ENCODE measurements at regions not wholly inside any gene's neighbourhood (a gene's known extent, or its start where the extent isn't known, plus 50 kb on each side); places are given as distances from the start of the nearest gene placed in this dataset.

DNA sequence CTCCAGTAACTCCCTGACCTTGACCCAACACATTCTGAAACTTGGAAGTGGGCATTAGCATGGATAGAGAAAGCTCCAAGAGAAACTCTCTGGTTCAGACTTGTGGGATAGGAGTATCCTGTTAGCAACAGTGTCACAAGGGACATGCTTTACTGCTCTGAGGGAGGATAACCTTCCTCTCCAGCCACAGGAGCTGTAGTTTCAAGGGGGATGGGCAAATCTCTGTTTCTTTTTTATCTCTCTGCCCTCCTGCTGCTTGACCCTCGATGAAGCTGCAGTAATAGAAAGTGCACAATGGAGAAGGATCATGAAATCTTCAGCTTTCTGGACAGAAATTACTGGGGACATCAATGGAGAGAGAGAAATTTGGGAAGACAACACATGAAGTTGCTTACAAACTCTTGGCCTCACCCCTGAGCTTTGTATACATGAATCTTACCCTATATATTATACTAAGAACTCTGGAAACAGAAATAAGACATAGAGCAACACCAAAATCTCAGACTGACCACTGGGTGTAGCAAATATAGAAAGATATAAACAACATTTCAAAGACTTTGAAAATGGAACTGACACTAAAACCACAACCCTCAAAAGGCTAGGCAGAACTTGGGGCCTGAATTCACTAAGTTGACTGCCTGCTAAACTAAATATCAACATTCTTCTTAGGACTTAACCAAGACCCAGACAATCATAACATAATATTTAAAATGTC lies 471.0 kb upstream of the MEF2C start:
- H3K27ac Mint-ChIP-seq, result no peak overlapping the region
- H3K36me3 Mint-ChIP-seq (ENCODE audit: low read depth), result no peaks in the 10 kb centered on the region
- no peak for DNase-seq
- no peaks in the 10 kb centered on the region for H3K4me1 Mint-ChIP-seq
- H3K4me3 Mint-ChIP-seq, result no peak overlapping the region
- no peaks in the 10 kb centered on the region for H3K27me3 Mint-ChIP-seq
- intact Hi-C loops (cut with micrococcal nuclease), result no loop called here
- no peaks in the 10 kb centered on the region for H3K9me3 Mint-ChIP-seq

- no peaks in the 10 kb centered on the region for H3K9me3 Mint-ChIP-seq
- no peak overlapping the region for H3K4me3 Mint-ChIP-seq
- H3K36me3 Mint-ChIP-seq (ENCODE audit: low read depth), result no peaks in the 10 kb centered on the region
- intact Hi-C loops (cut with micrococcal nuclease), result no loop called here
- no peaks in the 10 kb centered on the region for H3K4me1 Mint-ChIP-seq
- no peak overlapping the region for H3K27ac Mint-ChIP-seq
- H3K27me3 Mint-ChIP-seq, result no peaks in the 10 kb centered on the region
- DNase-seq, result no peak
Observed at GRCh38 chr5:89351975-89352374, 469.0 kb upstream of the MEF2C start.

GRCh38 chr5:89351222-89351621 lies 468.2 kb upstream of the MEF2C start:
- H3K9me3 Mint-ChIP-seq, result no peaks in the 10 kb centered on the region
- no peak overlapping the region for H3K4me3 Mint-ChIP-seq
- H3K4me1 Mint-ChIP-seq, result no peaks in the 10 kb centered on the region
- no peaks in the 10 kb centered on the region for H3K27me3 Mint-ChIP-seq
- H3K36me3 Mint-ChIP-seq (ENCODE audit: low read depth), result no peaks in the 10 kb centered on the region
- intact Hi-C loops (cut with micrococcal nuclease), result no loop called here
- no peak for DNase-seq
- no peak overlapping the region for H3K27ac Mint-ChIP-seq

- Mint-ChIP-seq H3K27me3 (no peaks in the 10 kb centered on the region), H3K4me3 (no peak overlapping the region), H3K4me1 (no peaks in the 10 kb centered on the region), H3K27ac (no peak overlapping the region), H3K36me3 (ENCODE audit: low read depth) (no peaks in the 10 kb centered on the region), H3K9me3 (no peaks in the 10 kb centered on the region)
- no peak for DNase-seq
- intact Hi-C loops (cut with micrococcal nuclease), result no loop called here
Observed at GRCh38 chr5:89350684-89351083, 467.7 kb upstream of the MEF2C start.

- Mint-ChIP-seq H3K4me3 (no peak overlapping the region), H3K27ac (no peak overlapping the region), H3K36me3 (ENCODE audit: low read depth) (no peaks in the 10 kb centered on the region), H3K27me3 (no peaks in the 10 kb centered on the region), H3K4me1 (no peaks in the 10 kb centered on the region), H3K9me3 (no peaks in the 10 kb centered on the region)
- intact Hi-C loops (cut with micrococcal nuclease), result no loop called here
- no peak for DNase-seq
Observed at GRCh38 chr5:89349246-89349980, 466.4 kb upstream of the MEF2C start.

DNA sequence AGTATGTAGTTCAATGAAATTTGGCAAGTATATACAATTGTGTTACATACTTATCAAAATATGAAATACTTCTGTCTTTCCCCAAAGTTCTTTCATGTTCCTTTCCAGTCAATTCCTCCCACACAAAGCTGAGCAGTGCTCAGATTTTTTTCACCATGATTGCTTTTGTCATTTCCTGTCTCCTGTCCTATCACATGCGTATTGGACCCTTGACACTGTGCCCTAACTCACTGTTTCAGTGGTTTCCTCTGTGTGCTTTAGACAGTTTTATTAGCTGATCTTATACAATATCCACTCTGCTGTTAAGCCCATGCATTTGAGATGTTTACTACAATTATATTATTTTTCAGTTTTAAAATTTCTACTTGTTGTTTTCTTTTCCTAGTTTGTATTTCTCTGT lies 463.6 kb upstream of the MEF2C start:
- intact Hi-C loops (cut with micrococcal nuclease), result no loop called here
- Mint-ChIP-seq H3K27me3 (no peaks in the 10 kb centered on the region), H3K9me3 (no peaks in the 10 kb centered on the region), H3K4me1 (no peaks in the 10 kb centered on the region), H3K27ac (no peak overlapping the region), H3K4me3 (no peak overlapping the region), H3K36me3 (ENCODE audit: low read depth) (no peaks in the 10 kb centered on the region)
- no peak for DNase-seq

DNA sequence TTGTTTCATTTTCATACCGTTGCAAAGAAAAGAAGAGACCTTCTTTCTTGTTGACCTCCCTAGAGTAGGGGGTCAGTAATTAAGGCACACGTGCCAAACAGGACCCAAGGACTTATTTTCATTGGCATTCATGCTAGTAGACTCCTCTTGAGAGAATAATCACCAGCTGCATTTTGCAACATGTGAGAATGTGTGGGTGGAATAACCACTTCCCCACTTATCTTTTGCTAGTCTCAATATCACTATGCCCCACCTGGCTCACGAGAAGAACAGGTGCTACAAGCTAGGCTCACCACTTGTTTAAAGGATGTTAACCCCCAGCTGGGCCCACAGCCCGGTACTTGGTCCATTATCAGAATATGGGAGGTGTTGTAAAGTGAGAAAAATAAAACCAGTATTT lies 460.7 kb upstream of the MEF2C start:
- Mint-ChIP-seq H3K4me1 (no peaks in the 10 kb centered on the region), H3K27ac (no peak overlapping the region), H3K27me3 (no peaks in the 10 kb centered on the region), H3K4me3 (no peak overlapping the region), H3K36me3 (ENCODE audit: low read depth) (no peaks in the 10 kb centered on the region), H3K9me3 (no peaks in the 10 kb centered on the region)
- no peak for DNase-seq
- intact Hi-C loops (cut with micrococcal nuclease), result no loop called here

- Mint-ChIP-seq H3K27me3 (no peaks in the 10 kb centered on the region), H3K4me3 (no peak overlapping the region), H3K9me3 (no peaks in the 10 kb centered on the region), H3K36me3 (ENCODE audit: low read depth) (no peaks in the 10 kb centered on the region), H3K27ac (no peak overlapping the region), H3K4me1 (no peaks in the 10 kb centered on the region)
- intact Hi-C loops (cut with micrococcal nuclease), result no loop called here
- no peak for DNase-seq
Observed at GRCh38 chr5:89342106-89342876, 459.3 kb upstream of the MEF2C start.

DNA sequence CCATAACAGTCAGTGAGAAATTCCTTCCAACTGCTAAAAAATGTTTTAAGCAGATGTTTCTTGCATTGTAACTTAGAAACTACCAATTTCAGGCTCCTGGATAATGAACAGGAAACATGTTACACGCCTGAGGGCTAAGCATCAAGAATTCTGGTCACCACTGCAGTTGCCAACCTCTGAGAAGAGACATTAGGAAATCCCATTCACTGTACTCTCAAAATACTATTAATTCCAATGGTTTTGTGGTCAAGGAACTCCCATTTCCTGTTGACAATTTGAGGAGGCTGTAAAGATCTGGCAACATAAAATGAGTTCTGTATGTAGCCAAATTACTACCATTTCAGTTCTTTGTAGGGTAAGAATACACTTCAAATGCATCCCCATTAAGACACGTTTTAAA lies 456.0 kb upstream of the MEF2C start:
- Mint-ChIP-seq H3K4me3 (no peak overlapping the region), H3K9me3 (no peaks in the 10 kb centered on the region), H3K27ac (no peak overlapping the region), H3K36me3 (ENCODE audit: low read depth) (no peaks in the 10 kb centered on the region), H3K27me3 (no peaks in the 10 kb centered on the region), H3K4me1 (no peaks in the 10 kb centered on the region)
- intact Hi-C loops (cut with micrococcal nuclease), result no loop called here
- no peak for DNase-seq

- DNase-seq, result no peak
- Mint-ChIP-seq H3K36me3 (ENCODE audit: low read depth) (no peaks in the 10 kb centered on the region), H3K9me3 (no peaks in the 10 kb centered on the region), H3K4me3 (no peak overlapping the region), H3K27me3 (no peaks in the 10 kb centered on the region), H3K4me1 (no peaks in the 10 kb centered on the region), H3K27ac (no peak overlapping the region)
- intact Hi-C loops (cut with micrococcal nuclease), result no loop called here
Observed at GRCh38 chr5:89336111-89336510, 453.1 kb upstream of the MEF2C start.

DNA sequence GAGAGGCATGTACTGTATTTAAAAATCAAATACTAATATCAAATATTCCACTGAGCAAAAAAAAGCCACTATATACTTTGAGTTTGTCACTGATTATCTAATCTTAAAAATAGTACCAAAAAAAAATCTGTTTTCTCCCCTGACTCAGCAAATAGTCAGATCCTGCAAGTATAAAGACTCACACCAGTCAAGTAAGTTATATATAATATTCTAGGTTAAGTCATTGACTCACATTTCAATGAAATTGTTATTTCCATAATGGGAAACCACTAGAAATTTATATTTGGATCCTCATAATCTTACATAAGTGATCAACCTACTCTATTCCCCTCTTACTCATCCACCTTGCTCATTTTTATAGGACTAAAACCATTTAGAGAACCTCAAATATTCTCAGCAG lies 447.2 kb upstream of the MEF2C start:
- Mint-ChIP-seq H3K4me1 (no peaks in the 10 kb centered on the region), H3K36me3 (ENCODE audit: low read depth) (no peaks in the 10 kb centered on the region), H3K27ac (no peak overlapping the region), H3K4me3 (no peak overlapping the region), H3K27me3 (no peaks in the 10 kb centered on the region), H3K9me3 (no peaks in the 10 kb centered on the region)
- no peak for DNase-seq
- intact Hi-C loops (cut with micrococcal nuclease), result no loop called here

DNA sequence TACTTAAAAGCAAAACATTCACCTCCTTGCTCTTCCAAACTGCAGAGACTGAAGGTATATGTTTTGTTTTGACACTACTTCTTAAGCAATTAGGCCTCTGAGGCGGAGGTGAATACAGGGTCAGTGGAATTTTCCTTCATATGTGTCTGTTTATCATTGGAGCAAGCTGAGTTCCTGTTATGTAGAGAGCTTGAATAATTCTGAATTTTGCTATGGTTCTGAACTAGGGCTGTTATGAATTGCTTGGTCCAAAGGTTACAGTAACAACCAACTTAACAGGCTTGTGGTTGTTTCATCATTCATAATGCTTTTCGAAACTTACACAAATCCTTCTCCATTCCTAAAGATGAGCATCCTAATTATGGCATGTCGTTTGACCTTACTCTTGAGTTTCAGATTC lies 444.6 kb upstream of the MEF2C start:
- Mint-ChIP-seq H3K4me3 (no peak overlapping the region), H3K27me3 (no peaks in the 10 kb centered on the region), H3K27ac (no peak overlapping the region), H3K9me3 (no peaks in the 10 kb centered on the region), H3K36me3 (ENCODE audit: low read depth) (no peaks in the 10 kb centered on the region), H3K4me1 (no peaks in the 10 kb centered on the region)
- intact Hi-C loops (cut with micrococcal nuclease), result no loop called here
- DNase-seq, result no peak

- intact Hi-C loops (cut with micrococcal nuclease), result no loop called here
- Mint-ChIP-seq H3K4me1 (no peaks in the 10 kb centered on the region), H3K27ac (no peak overlapping the region), H3K4me3 (no peak overlapping the region), H3K36me3 (ENCODE audit: low read depth) (no peaks in the 10 kb centered on the region), H3K9me3 (no peaks in the 10 kb centered on the region), H3K27me3 (no peaks in the 10 kb centered on the region)
- DNase-seq, result no peak
Observed at GRCh38 chr5:89324990-89325389, 442.0 kb upstream of the MEF2C start.
